ENCODE measurements at regions not wholly inside any gene's neighbourhood (a gene's known extent, or its start where the extent isn't known, plus 50 kb on each side); places are given as distances from the start of the nearest gene placed in this dataset.

- no peak for DNase-seq
- intact Hi-C loops (cut with DNase I) = no loop called here
Measured at GRCh38 chr7:47221826-47222225, 360.1 kb downstream of the TNS3 start.

- DNase-seq = no peak
- intact Hi-C loops (cut with DNase I) = no loop called here
Measured at GRCh38 chr7:47218378-47219176, 363.3 kb downstream of the TNS3 start.

GRCh38 chr7:47217570-47218360 lies 364.1 kb downstream of the TNS3 start:
- intact Hi-C loops (cut with DNase I) = no loop called here
- no peak for DNase-seq

GRCh38 chr7:47217086-47217485 lies 364.8 kb downstream of the TNS3 start:
- DNase-seq = no peak
- intact Hi-C loops (cut with DNase I) = no loop called here

- no peak for DNase-seq
- intact Hi-C loops (cut with DNase I) = no loop called here
Measured at GRCh38 chr7:47216439-47216838, 365.5 kb downstream of the TNS3 start.

GRCh38 chr7:47215640-47216039 lies 366.3 kb downstream of the TNS3 start:
- DNase-seq = no peak
- intact Hi-C loops (cut with DNase I) = no loop called here

GRCh38 chr7:47215049-47215448 lies 366.9 kb downstream of the TNS3 start:
- intact Hi-C loops (cut with DNase I) = no loop called here
- no peak for DNase-seq

GRCh38 chr7:47213276-47213675 lies 368.6 kb downstream of the TNS3 start:
- DNase-seq = no peak
- intact Hi-C loops (cut with DNase I) = no loop called here

GRCh38 chr7:47211519-47211973 lies 370.4 kb downstream of the TNS3 start:
- DNase-seq = no peak
- intact Hi-C loops (cut with DNase I) = no loop called here

- DNase-seq = no peak
- intact Hi-C loops (cut with DNase I) = no loop called here
Measured at GRCh38 chr7:47210281-47210854, 371.5 kb downstream of the TNS3 start.

GRCh38 chr7:47207956-47208355 lies 374.0 kb downstream of the TNS3 start:
- intact Hi-C loops (cut with DNase I) = no loop called here
- no peak for DNase-seq

- intact Hi-C loops (cut with DNase I) = no loop called here
Measured at GRCh38 chr7:47204709-47205108, 377.2 kb downstream of the TNS3 start.

GRCh38 chr7:47202146-47202783 lies 379.6 kb downstream of the TNS3 start:
- intact Hi-C loops (cut with DNase I) = no loop called here
- DNase-seq = no peak

More at GRCh38 chr7:47204709-47205108, 377.2 kb downstream of the TNS3 start:
- DNase-seq = peak in 1 of 42 donors; percentile 12

- intact Hi-C loops (cut with DNase I) = no loop called here
- no peak for DNase-seq
Measured at GRCh38 chr7:47198159-47198558, 383.8 kb downstream of the TNS3 start.

GRCh38 chr7:47197486-47197885 lies 384.4 kb downstream of the TNS3 start:
- no peak for DNase-seq
- intact Hi-C loops (cut with DNase I) = no loop called here

- no peak for DNase-seq
- intact Hi-C loops (cut with DNase I) = no loop called here
Measured at GRCh38 chr7:47196737-47197136, 385.2 kb downstream of the TNS3 start.

GRCh38 chr7:47196106-47196645 lies 385.7 kb downstream of the TNS3 start:
- no peak for DNase-seq
- intact Hi-C loops (cut with DNase I) = no loop called here

- intact Hi-C loops (cut with DNase I) = no loop called here
- DNase-seq = no peak
Measured at GRCh38 chr7:47195641-47196040, 386.3 kb downstream of the TNS3 start.

- intact Hi-C loops (cut with DNase I) = no loop called here
- DNase-seq = peak in 1 of 42 donors; percentile 8
Measured at GRCh38 chr7:47194516-47195057, 387.3 kb downstream of the TNS3 start.

Data from head of caudate nucleus (tissue), 42 donors.